Naive thymus-derived CD8-positive, alpha-beta T cell (primary cell): ENCODE measurements at regions not wholly inside any gene's neighbourhood (a gene's known extent, or its start where the extent isn't known, plus 50 kb on each side); places are given as distances from the start of the nearest gene placed in this dataset.

Experiments
- ATAC-seq, 2 donors: fragments of 150-1000 bp; cut with Tn5 transposase in 1 of 2; sonication (Bioruptor Pico), chemical (Tn5 transposase) in 1 of 2; 1 replicate in 1 of 2; 2 replicates in 1 of 2; pipeline ENCODE4 v1.10.0; 2021; ENCODE audit warnings: mild to moderate bottlenecking in 2 of 2, moderate library complexity in 2 of 2
- POLR2A ChIA-PET: fragments of 350-600 bp; sonication (Branson Sonifier 250); formaldehyde crosslinking; loops from one replicate; lab custom pipeline; 2021; ENCODE audit warnings: antibody characterized with exemption; lab: Charles Lee
- DNase-seq, 10 donors: peaks; one replicate each; pipeline versions ENCODE4 v3.0.0 to v3.0.0-alpha.2; 2020 to 2022
- H3K27ac Mint-ChIP-seq, 10 donors: one replicate each; pipeline ENCODE4 v1.8.0; 2020 to 2022; ENCODE audit warnings: mild to moderate bottlenecking in 10 of 10, mixed read lengths in 10 of 10, moderate library complexity in 4 of 10, inconsistent platforms in 1 of 10
- H3K27me3 Mint-ChIP-seq, 5 donors: one replicate each; pipeline ENCODE4 v1.8.0; 2021 to 2022; ENCODE audit warnings: mixed read lengths in 5 of 5
- H3K36me3 Mint-ChIP-seq, 3 donors: one replicate each; pipeline ENCODE4 v1.8.0; 2020 to 2022; ENCODE audit warnings: mixed read lengths in 3 of 3, mild to moderate bottlenecking in 2 of 3, inconsistent platforms in 1 of 3
- H3K4me1 Mint-ChIP-seq, 4 donors: one replicate each; pipeline ENCODE4 v1.8.0; 2021 to 2022; ENCODE audit warnings: mixed read lengths in 4 of 4
- H3K4me3 Mint-ChIP-seq, 10 donors: one replicate each; pipeline ENCODE4 v1.8.0; 2020 to 2022; ENCODE audit warnings: mild to moderate bottlenecking in 10 of 10, mixed read lengths in 10 of 10, moderate library complexity in 6 of 10, inconsistent platforms in 1 of 10
- H3K9me3 Mint-ChIP-seq, 9 donors: one replicate each; pipeline ENCODE4 v1.8.0; 2020 to 2022; ENCODE audit warnings: mixed read lengths in 9 of 9, mild to moderate bottlenecking in 3 of 9, inconsistent platforms in 1 of 9, moderate library complexity in 1 of 9

DNA sequence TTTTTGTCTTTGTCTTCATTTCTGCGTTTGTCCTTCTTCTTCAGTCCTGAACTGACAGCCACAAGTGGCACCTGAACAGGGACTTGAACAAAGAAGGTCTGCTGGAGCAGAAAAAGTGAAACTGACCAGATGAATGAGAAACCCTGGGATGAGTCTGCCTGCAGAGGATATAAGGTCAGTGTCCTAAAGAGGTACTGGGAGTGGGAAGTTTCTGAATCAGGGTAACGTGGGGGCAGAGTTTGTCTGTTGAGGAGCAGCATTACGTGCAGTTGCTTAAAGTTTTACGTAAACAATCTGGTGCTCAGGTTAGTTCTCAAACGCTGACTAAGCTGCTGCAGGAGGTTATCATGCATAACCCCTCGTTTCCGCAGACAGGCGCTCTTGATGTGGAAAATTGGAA, 2057.6 kb downstream of the TP53TG3F start:
- no peak for ATAC-seq
- no peak overlapping the region for H3K4me3 Mint-ChIP-seq
- DNase-seq, result no peak
- H3K36me3 Mint-ChIP-seq, result peaks cover 0 to 6% (median 0%) of the 10 kb centered on the region in 3 donors
- H3K27ac Mint-ChIP-seq, result no peak overlapping the region
- POLR2A ChIA-PET, result no interaction called here
- no peaks in the 10 kb centered on the region for H3K27me3 Mint-ChIP-seq
- H3K9me3 Mint-ChIP-seq, result peaks cover 0 to 57% (median 28%) of the 10 kb centered on the region in 9 donors
- H3K4me1 Mint-ChIP-seq, result no peaks in the 10 kb centered on the region

DNA sequence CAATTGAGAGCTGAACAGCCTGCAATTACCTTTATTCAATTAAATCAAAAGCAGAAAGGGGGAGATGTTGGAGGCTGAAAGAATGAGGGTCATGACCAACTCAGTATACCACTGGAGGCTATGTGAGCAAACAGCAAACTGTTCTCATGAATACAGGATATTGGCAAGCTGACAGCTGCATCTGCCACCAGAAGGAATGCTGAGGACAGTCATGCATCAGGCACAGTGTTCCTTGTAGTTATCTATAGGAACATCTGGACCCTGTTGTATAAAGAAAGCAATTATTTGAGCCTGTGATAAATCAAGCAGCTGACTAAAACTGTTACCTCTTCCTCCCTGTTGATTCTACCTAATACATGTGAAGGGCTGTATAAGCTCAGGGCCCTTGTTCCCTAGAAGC, 2064.6 kb downstream of the TP53TG3F start:
- DNase-seq (no peak), ATAC-seq (no peak)
- no peaks in the 10 kb centered on the region for H3K27me3 Mint-ChIP-seq
- H3K9me3 Mint-ChIP-seq, result peaks cover 0 to 61% (median 24%) of the 10 kb centered on the region in 9 donors
- H3K36me3 Mint-ChIP-seq, result peaks cover 0 to 16% (median 0%) of the 10 kb centered on the region in 3 donors
- H3K4me1 Mint-ChIP-seq, result no peaks in the 10 kb centered on the region
- POLR2A ChIA-PET, result no interaction called here
- H3K27ac Mint-ChIP-seq, result no peak overlapping the region
- no peak overlapping the region for H3K4me3 Mint-ChIP-seq

DNA sequence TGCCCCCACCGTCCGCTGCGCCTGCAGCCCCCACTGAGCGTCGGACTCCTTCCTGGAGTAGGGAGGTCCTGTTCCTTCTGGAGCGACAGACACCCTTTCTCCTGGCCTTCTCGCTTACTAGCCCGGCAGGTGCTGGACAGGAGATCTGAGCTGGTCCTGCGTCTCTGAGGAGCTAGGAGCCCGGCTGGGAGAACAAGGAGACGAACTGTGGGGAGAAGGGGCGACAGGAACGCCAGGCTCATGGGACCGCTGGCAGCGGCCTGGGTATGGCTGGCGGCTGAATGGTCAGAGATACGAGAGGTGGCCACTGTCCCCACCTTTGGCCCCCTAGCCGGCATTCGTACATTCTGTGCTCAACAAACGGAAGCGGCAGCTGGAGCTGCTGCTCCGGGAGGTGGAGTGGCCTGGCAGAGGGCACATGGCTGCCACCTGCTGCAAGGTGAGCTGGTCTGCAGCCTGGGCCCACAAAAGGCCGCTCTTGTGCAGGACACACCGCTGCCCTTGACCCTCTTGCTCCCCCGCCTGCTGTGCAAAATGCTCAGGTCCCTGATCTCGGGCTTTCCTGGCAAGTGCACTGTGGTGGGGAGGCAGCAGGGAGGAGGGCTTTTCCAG, 2066.7 kb downstream of the TP53TG3F start:
- Mint-ChIP-seq H3K27me3 (no peaks in the 10 kb centered on the region), H3K9me3 (peaks cover 0 to 59% (median 25%) of the 10 kb centered on the region in 9 donors), H3K4me3 (no peak overlapping the region), H3K36me3 (peaks cover 0 to 16% (median 0%) of the 10 kb centered on the region in 3 donors), H3K27ac (no peak overlapping the region), H3K4me1 (no peaks in the 10 kb centered on the region)
- POLR2A ChIA-PET, result no interaction called here
- no peak for ATAC-seq
- no peak for DNase-seq

DNA sequence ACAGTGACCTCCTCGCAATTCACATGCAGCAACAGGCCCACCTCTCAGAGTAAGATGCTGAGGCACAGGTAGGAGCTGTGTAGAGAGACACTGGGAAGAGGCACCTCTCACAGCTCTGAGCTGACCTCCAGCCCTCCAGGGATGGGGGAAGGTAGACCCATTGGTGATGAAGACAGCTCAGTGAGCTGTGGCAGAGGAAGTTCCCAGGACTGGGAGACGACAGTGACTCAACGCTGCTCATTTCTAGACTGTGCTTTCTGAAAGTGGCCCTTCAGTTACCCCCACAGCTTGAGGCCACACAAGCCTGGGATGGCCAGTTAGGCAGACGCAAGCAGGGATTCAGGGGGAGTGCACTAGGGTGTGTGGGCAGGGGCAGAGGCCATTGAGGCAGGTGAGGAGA, 2073.2 kb downstream of the TP53TG3F start:
- no peaks in the 10 kb centered on the region for H3K4me1 Mint-ChIP-seq
- ATAC-seq, result no peak
- POLR2A ChIA-PET, result no interaction called here
- no peak overlapping the region for H3K4me3 Mint-ChIP-seq
- DNase-seq, result no peak
- H3K36me3 Mint-ChIP-seq, result peaks cover 0 to 2% (median 0%) of the 10 kb centered on the region in 3 donors
- H3K27ac Mint-ChIP-seq, result no peak overlapping the region
- no peaks in the 10 kb centered on the region for H3K27me3 Mint-ChIP-seq
- H3K9me3 Mint-ChIP-seq, result peaks cover 7 to 41% (median 17%) of the 10 kb centered on the region in 9 donors

DNA sequence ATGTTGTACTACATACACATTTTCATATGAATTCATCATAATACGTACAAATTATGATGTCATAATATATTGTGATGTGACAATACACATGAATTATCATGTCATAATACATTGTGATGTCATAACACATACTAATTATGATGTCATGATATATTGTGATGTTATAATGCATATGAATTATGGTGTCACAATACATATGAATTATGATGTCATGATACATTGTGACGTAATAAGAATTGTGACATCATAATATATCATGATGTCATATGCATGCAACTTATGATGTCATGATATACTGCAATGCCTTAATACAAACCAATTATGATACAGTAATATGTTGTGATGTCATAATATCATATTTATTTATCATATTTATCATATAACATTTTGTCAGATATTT, 2074.3 kb downstream of the TP53TG3F start:
- Mint-ChIP-seq H3K27me3 (no peaks in the 10 kb centered on the region), H3K4me3 (no peak overlapping the region), H3K9me3 (peaks cover 6 to 39% (median 18%) of the 10 kb centered on the region in 9 donors), H3K27ac (no peak overlapping the region), H3K4me1 (no peaks in the 10 kb centered on the region), H3K36me3 (no peaks in the 10 kb centered on the region)
- DNase-seq, result no peak
- POLR2A ChIA-PET, result no interaction called here
- ATAC-seq, result no peak

DNA sequence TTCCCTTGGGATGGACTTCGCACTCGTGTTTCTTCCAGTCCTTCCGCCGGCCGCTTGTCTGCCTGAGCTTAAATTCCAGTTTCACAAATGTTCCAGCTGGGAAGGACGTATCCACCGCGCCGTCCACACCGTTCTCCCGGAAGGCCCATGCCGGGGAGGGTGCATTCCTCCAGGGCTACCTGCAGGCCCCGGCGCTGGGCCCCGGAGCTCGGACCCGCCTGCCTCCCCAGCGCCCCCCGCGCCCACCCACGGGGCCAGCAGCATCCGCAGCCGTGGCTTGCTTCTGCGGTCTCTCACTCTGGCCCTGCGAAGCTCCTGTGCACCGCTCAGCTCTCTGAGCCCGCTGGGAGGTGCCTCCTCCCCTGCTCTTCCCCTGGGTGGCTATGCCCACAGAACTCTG, 2084.1 kb downstream of the TP53TG3F start:
- no peak for DNase-seq
- no peaks in the 10 kb centered on the region for H3K27me3 Mint-ChIP-seq
- no peaks in the 10 kb centered on the region for H3K36me3 Mint-ChIP-seq
- no peak for ATAC-seq
- no peak overlapping the region for H3K27ac Mint-ChIP-seq
- no peaks in the 10 kb centered on the region for H3K4me1 Mint-ChIP-seq
- no peak overlapping the region for H3K4me3 Mint-ChIP-seq
- POLR2A ChIA-PET, result no interaction called here
- peaks cover 5 to 43% (median 28%) of the 10 kb centered on the region in 9 donors for H3K9me3 Mint-ChIP-seq

DNA sequence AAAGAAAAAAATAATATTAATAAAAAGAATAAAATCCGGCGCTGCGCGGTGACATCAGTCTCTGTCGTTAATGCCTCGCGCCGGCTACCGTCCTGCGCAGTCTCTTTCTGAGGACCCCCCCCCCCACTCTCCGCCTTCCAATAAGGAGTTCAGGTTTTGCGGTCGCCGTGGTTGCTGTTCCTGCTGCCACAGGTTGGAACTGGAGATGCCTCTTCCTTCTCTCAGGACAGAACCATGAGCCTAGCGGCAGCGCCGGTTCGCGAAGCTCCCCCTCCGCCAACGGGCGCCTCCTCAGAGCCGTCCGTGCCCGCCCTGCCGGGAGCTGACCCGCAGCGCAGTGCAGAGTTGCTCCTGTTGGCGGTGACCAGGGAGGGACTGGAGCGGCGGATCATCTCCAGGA, 2093.4 kb downstream of the TP53TG3F start:
- no peak for ATAC-seq

DNA sequence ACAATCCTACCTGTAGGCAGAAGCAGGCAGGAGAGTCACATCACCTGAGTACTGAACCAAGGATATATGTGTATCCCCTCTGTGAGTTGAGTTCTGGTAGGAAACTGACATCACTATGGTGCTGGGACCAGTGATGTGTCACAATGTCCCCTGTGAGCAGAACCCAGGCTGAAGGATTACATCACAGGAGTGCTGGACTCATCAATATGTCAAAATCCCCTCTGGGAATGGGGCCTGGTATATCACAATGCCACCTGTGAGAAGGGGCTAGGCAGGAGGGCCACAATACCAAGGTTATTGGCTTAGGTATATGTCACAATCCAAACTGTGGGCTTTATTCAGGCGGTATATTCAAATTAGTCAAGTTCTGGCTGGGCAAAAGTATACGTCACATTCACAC, 2098.3 kb downstream of the TP53TG3F start:
- no peak for DNase-seq
- no peak overlapping the region for H3K4me3 Mint-ChIP-seq
- POLR2A ChIA-PET, result no interaction called here
- ATAC-seq, result no peak
- H3K27me3 Mint-ChIP-seq, result peaks cover 0 to 1% (median 0%) of the 10 kb centered on the region in 5 donors
- H3K9me3 Mint-ChIP-seq, result peaks cover 0 to 50% (median 28%) of the 10 kb centered on the region in 9 donors
- H3K36me3 Mint-ChIP-seq, result peaks cover 0 to 16% (median 0%) of the 10 kb centered on the region in 3 donors
- H3K27ac Mint-ChIP-seq, result no peak overlapping the region
- no peaks in the 10 kb centered on the region for H3K4me1 Mint-ChIP-seq

More for the DNA sequence above, 2093.4 kb downstream of the TP53TG3F start:
- Mint-ChIP-seq H3K36me3 (peaks cover 0 to 7% (median 0%) of the 10 kb centered on the region in 3 donors), H3K27me3 (peaks cover 0 to 1% (median 0%) of the 10 kb centered on the region in 5 donors), H3K9me3 (peaks cover 3 to 46% (median 22%) of the 10 kb centered on the region in 9 donors), H3K4me3 (no peak overlapping the region), H3K4me1 (no peaks in the 10 kb centered on the region), H3K27ac (no peak overlapping the region)
- POLR2A ChIA-PET, result no interaction called here
- DNase-seq, result no peak

DNA sequence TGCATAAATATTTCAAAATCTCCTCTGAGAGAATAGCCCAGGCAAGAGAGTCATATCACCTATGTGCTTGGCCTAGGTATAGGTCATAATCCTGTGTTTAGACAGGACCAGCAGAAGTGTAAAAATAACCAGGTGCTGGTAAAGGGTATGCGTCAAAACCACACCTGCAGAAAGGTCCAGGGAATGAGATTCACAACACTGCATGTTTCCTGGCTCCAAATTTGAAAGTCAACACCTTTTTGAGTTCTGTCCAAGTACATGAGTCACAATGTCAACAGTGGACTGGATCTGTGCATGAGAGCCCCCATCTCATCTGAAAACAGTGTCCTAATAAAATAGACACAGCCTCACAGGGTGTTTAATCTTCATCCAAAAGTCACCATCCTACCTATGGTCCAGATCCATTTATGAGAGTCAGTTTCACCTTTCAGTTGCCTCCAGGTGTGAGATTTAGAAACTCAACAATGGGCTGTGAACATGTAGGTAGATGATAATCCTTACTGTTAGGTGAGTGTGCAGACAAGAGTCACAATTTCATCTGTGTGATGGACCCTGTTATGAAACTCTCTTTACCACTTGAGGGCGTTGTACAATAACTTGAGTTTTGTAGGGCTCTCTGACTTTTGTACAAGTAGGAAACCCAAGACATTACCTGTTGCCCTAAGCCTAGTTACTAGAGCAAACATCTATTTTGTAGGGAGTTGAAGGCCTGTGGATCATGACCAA, 2100.7 kb downstream of the TP53TG3F start:
- Mint-ChIP-seq H3K27ac (no peak overlapping the region), H3K9me3 (peaks cover 0 to 40% (median 22%) of the 10 kb centered on the region in 9 donors), H3K4me3 (no peak overlapping the region), H3K27me3 (no peaks in the 10 kb centered on the region), H3K4me1 (no peaks in the 10 kb centered on the region), H3K36me3 (peaks cover 0 to 10% (median 0%) of the 10 kb centered on the region in 3 donors)
- ATAC-seq (no peak), DNase-seq (no peak)
- POLR2A ChIA-PET, result no interaction called here

DNA sequence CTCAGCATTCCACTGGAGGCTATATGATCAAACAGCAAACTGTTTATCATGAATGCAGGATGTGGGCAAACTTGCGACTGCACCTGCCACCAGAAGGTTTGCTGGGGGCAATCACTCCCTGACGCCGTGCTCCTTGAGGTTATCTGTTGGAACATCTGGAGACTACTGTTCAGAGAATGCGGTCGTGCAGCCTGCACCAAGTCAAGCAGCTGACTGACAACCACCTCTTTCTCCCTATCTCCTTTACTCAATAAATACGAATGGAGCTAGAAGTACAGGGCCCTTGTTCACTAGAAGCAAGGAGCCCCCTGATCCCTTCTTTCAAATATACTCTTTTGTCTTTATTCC, 2101.2 kb downstream of the TP53TG3F start:
- POLR2A ChIA-PET, result no interaction called here
- DNase-seq (no peak), ATAC-seq (no peak)
- peaks cover 0 to 15% (median 0%) of the 10 kb centered on the region in 3 donors for H3K36me3 Mint-ChIP-seq
- H3K9me3 Mint-ChIP-seq, result peaks cover 0 to 45% (median 20%) of the 10 kb centered on the region in 9 donors
- H3K27ac Mint-ChIP-seq, result no peak overlapping the region
- no peaks in the 10 kb centered on the region for H3K4me1 Mint-ChIP-seq
- H3K4me3 Mint-ChIP-seq, result no peak overlapping the region
- H3K27me3 Mint-ChIP-seq, result no peaks in the 10 kb centered on the region

DNA sequence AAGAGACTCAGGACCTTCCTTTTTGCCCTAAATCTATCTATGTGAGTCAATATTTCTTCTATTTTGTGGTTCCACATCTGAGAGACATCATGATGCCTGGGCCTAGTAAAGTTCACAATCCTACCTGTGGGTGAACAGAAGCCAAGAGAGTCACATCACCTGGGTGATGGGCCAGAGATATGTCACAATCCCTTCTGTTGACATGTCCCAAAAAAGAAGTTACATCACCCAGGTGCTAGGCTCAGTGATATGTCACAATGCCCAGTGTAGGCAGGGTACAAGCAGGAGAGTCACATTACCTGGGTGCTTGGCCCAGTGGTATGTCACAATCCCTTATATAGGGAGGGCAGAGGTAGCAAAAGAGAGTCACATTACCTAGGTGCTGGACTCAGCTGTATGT, 2101.9 kb downstream of the TP53TG3F start:
- ATAC-seq (no peak), DNase-seq (no peak)
- H3K9me3 Mint-ChIP-seq, result peaks cover 0 to 45% (median 19%) of the 10 kb centered on the region in 9 donors

DNA sequence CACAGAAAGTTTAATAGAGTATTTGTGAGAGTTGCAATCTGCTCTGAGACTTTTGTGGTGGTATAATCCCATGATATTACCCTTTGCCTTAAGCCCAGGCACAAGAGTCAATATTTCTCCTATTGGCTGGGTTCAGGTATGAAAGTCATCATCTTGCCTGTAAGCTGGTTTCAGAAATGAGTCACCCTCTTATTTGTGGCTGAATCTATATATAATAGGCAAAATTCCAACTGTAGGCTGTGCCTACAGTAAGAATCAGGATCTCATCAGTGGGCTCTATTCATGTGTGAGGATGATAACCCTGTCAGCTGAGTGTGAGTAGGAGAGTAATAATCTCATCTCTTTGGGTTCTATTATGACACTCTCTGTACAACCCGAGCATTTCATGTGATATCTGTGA, 2103.1 kb downstream of the TP53TG3F start:
- Mint-ChIP-seq H3K27me3 (no peaks in the 10 kb centered on the region), H3K9me3 (peaks cover 0 to 48% (median 25%) of the 10 kb centered on the region in 9 donors), H3K36me3 (peaks cover 0 to 17% (median 0%) of the 10 kb centered on the region in 3 donors), H3K4me1 (no peaks in the 10 kb centered on the region), H3K27ac (no peak overlapping the region), H3K4me3 (no peak overlapping the region)
- no peak for ATAC-seq
- POLR2A ChIA-PET, result no interaction called here
- no peak for DNase-seq

More for the DNA sequence above, 2101.9 kb downstream of the TP53TG3F start:
- POLR2A ChIA-PET, result no interaction called here
- no peak overlapping the region for H3K27ac Mint-ChIP-seq
- peaks cover 0 to 17% (median 0%) of the 10 kb centered on the region in 3 donors for H3K36me3 Mint-ChIP-seq
- H3K27me3 Mint-ChIP-seq, result no peaks in the 10 kb centered on the region
- H3K4me1 Mint-ChIP-seq, result no peaks in the 10 kb centered on the region
- no peak overlapping the region for H3K4me3 Mint-ChIP-seq

DNA sequence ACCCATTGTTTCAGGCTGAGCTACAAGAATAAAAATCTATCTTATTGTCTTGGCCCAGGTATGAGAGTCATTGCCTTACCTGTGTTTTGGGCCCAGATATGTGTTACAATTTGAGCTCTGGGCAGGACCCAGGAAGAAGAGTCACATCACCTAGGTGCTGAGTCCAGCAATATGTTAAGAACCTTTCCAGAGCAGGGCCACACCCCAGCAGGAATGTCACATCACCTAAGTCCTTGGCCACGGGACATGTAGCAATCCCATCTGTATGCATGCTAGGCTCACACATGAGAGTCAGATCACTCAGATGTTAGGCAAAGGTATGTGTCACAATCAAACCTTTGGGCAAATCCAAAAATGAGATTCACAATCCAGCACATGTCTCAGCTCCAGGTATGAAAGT, 2103.5 kb downstream of the TP53TG3F start:
- DNase-seq, result no peak
- H3K9me3 Mint-ChIP-seq, result peaks cover 0 to 53% (median 28%) of the 10 kb centered on the region in 9 donors
- peaks cover 0 to 17% (median 0%) of the 10 kb centered on the region in 3 donors for H3K36me3 Mint-ChIP-seq
- H3K27me3 Mint-ChIP-seq, result no peaks in the 10 kb centered on the region
- H3K4me1 Mint-ChIP-seq, result no peaks in the 10 kb centered on the region
- H3K27ac Mint-ChIP-seq, result no peak overlapping the region
- no peak for ATAC-seq
- no peak overlapping the region for H3K4me3 Mint-ChIP-seq
- POLR2A ChIA-PET, result no interaction called here
